ENCODE measurements at regions not wholly inside any gene's neighbourhood (a gene's known extent, or its start where the extent isn't known, plus 50 kb on each side); places are given as distances from the start of the nearest gene placed in this dataset.

DNA sequence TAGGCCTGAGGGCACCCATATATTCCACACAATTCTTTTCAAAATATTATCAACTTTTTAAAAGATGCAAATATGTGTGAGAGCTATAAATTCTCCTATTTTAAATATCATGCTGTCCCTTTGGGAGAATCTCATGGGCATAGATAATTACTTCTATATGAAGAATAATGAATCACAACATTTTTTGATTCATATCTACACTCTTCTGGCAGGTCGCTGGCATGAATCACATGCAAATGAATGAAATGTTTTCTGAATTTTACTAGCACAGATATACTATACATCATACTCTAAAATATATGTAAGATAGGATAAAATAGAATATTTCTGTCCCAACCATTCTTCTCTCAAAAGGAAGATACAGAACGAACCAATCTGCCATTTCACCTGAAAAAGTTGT is 277.7 kb upstream of the KCNH8 start:
- Histone ChIP-seq H3K9me3 (ENCODE audit: control insufficient read depth, insufficient read depth, low read length) (no peaks in the 10 kb centered on the region), H3K4me1 (ENCODE audit: control insufficient read depth, insufficient read depth, low read length) (no peaks in the 10 kb centered on the region), H3K27me3 (ENCODE audit: control insufficient read depth, insufficient read depth, low read length) (no peaks in the 10 kb centered on the region), H3K4me3 (ENCODE audit: low read depth, low read length) (no peak overlapping the region), H3K36me3 (ENCODE audit: control insufficient read depth, insufficient read depth, low read length) (no peaks in the 10 kb centered on the region), H3K27ac (ENCODE audit: low read depth, low read length) (no peak overlapping the region)
- no CpG with 5 or more reads among the region's 2 CpGs for WGBS (ENCODE audit: insufficient coverage)
- DNase-seq (ENCODE audit: low read depth in 4 of 6, low spot score in 6 of 6) = no peak

DNA sequence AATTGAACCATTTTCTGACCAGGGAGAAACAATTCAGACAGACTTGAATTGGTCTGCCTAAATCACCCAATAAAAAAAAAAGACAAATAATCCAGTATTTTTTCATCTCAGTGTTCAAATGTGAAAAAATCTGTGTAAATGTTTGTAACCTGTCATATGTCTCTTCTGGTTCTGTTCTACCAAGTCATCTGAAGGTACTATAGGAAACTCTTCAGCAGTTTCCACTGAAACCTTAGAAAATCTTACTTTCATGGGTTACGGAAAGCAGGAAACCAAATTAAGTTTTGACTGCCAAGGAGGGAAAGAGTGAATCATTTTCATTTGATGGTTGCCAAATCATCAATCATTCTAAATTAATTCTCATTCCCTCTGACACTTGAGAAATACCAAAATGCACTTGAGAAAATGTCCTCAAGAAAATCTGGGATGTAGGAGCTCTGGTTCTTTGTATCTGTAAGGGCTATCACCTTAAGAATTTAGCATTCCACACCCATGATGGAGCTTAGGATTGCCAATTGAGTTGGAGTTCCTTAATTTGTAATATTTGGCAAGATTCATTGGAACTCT is 278.2 kb upstream of the KCNH8 start:
- no peak for DNase-seq (ENCODE audit: low read depth in 4 of 6, low spot score in 6 of 6)
- Histone ChIP-seq H3K4me3 (ENCODE audit: low read depth, low read length) (no peak overlapping the region), H3K9me3 (ENCODE audit: control insufficient read depth, insufficient read depth, low read length) (no peaks in the 10 kb centered on the region), H3K27me3 (ENCODE audit: control insufficient read depth, insufficient read depth, low read length) (no peaks in the 10 kb centered on the region), H3K36me3 (ENCODE audit: control insufficient read depth, insufficient read depth, low read length) (no peaks in the 10 kb centered on the region), H3K27ac (ENCODE audit: low read depth, low read length) (no peak overlapping the region), H3K4me1 (ENCODE audit: control insufficient read depth, insufficient read depth, low read length) (no peaks in the 10 kb centered on the region)
- no CpG with 5 or more reads among the region's 1 CpG for WGBS (ENCODE audit: insufficient coverage)

DNA sequence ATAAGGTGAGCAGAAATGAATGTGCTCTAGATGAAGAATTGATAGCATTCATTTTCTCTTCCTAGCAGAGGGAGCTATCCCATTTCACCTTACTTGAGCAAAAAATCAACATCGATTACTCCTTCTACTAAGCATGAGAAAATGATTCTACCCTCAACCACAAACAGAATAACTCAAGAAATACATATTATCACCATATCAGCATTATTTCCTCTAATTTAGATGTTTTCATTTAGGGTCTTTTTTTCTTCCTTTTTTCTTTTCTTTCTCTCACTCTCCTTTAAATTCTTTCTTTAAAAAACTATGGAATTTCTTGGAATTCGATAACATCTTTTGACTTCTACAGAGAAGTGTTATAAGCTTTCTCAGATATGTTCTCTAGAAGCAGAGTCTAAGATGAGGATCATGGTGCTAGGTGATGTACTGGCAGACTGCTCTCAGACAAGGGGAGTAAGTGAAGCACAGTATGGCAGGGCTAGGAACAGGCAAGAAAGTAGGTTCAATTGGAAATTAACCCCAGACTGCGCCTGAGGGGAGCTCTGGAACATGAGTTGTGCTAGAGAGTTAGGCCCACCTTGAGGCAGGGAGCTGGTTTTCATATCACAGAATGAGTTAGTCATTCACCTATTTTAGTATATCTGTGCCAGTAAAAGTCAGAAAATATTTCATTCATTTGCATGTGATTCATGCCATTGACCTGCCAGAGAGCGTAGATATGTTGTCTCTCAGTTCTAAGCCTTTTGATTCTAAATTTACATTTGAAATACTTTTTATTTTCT is 279.2 kb upstream of the KCNH8 start:
- Histone ChIP-seq H3K27me3 (ENCODE audit: control insufficient read depth, insufficient read depth, low read length) (no peaks in the 10 kb centered on the region), H3K4me3 (ENCODE audit: low read depth, low read length) (no peak overlapping the region), H3K4me1 (ENCODE audit: control insufficient read depth, insufficient read depth, low read length) (no peaks in the 10 kb centered on the region), H3K36me3 (ENCODE audit: control insufficient read depth, insufficient read depth, low read length) (no peaks in the 10 kb centered on the region), H3K9me3 (ENCODE audit: control insufficient read depth, insufficient read depth, low read length) (no peaks in the 10 kb centered on the region), H3K27ac (ENCODE audit: low read depth, low read length) (no peak overlapping the region)
- DNase-seq (ENCODE audit: low read depth in 4 of 6, low spot score in 6 of 6) = no peak
- WGBS (ENCODE audit: insufficient coverage) = no CpG with 5 or more reads among the region's 4 CpGs

- no CpG with 5 or more reads among the region's 1 CpG for WGBS (ENCODE audit: insufficient coverage)
Measured at GRCh38 chr3:18866899-18867298, 281.4 kb upstream of the KCNH8 start.

DNA sequence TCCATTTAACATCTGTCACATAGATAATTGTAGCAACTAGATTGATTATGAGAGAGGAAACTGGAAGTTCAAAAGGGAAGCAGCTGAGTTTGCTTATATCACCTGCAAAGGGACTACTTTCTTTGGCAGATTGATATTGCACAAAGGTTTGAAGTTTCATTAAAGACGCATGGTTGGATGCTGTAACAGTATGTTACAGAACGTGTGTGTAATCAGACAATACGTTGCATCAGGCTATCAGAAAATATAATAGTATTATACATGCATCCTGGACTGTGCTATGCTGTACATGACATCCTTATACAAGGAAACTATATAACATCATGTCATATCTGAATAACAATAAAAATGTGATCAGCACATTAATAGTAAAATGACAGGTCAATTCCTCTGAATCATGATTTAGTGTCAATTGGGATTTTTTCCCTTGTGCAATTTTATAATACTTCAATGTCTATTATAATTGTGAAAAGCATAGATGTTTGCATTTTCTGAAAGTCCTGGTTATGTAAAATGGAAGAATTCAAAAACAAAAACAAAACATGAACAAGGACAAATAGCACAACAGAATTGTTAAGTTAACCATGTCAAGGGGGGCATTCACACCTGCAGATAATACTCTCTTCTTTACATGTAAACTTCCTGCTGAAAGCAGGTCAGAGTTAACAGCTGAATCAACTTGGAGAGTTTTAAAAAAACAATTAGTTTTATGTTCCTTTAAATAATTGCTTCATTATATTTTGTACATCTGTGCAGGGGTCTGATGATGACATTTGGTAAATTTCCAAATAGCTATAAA is 283.2 kb upstream of the KCNH8 start:
- DNase-seq (ENCODE audit: low read depth in 4 of 6, low spot score in 6 of 6) = no peak
- H3K27ac ChIP-seq (ENCODE audit: low read depth, low read length) = no peak overlapping the region
- no peaks in the 10 kb centered on the region for H3K9me3 ChIP-seq (ENCODE audit: control insufficient read depth, insufficient read depth, low read length)
- H3K27me3 ChIP-seq (ENCODE audit: control insufficient read depth, insufficient read depth, low read length) = no peaks in the 10 kb centered on the region
- no peaks in the 10 kb centered on the region for H3K36me3 ChIP-seq (ENCODE audit: control insufficient read depth, insufficient read depth, low read length)
- no peak overlapping the region for H3K4me3 ChIP-seq (ENCODE audit: low read depth, low read length)
- no peaks in the 10 kb centered on the region for H3K4me1 ChIP-seq (ENCODE audit: control insufficient read depth, insufficient read depth, low read length)
- 100% methylated on average over 1 of the region's 3 CpGs for WGBS (ENCODE audit: insufficient coverage)

More at GRCh38 chr3:18866899-18867298, 281.4 kb upstream of the KCNH8 start:
- Histone ChIP-seq H3K27ac (ENCODE audit: low read depth, low read length) (no peak overlapping the region), H3K36me3 (ENCODE audit: control insufficient read depth, insufficient read depth, low read length) (no peaks in the 10 kb centered on the region), H3K4me1 (ENCODE audit: control insufficient read depth, insufficient read depth, low read length) (no peaks in the 10 kb centered on the region), H3K27me3 (ENCODE audit: control insufficient read depth, insufficient read depth, low read length) (no peaks in the 10 kb centered on the region), H3K4me3 (ENCODE audit: low read depth, low read length) (no peak overlapping the region), H3K9me3 (ENCODE audit: control insufficient read depth, insufficient read depth, low read length) (no peaks in the 10 kb centered on the region)
- no peak for DNase-seq (ENCODE audit: low read depth in 4 of 6, low spot score in 6 of 6)

GRCh38 chr3:18862077-18862476 is 286.2 kb upstream of the KCNH8 start:
- no peaks in the 10 kb centered on the region for H3K36me3 ChIP-seq (ENCODE audit: control insufficient read depth, insufficient read depth, low read length)
- no peak overlapping the region for H3K4me3 ChIP-seq (ENCODE audit: low read depth, low read length)
- no peaks in the 10 kb centered on the region for H3K27me3 ChIP-seq (ENCODE audit: control insufficient read depth, insufficient read depth, low read length)
- H3K27ac ChIP-seq (ENCODE audit: low read depth, low read length) = no peak overlapping the region
- H3K4me1 ChIP-seq (ENCODE audit: control insufficient read depth, insufficient read depth, low read length) = no peaks in the 10 kb centered on the region
- no peaks in the 10 kb centered on the region for H3K9me3 ChIP-seq (ENCODE audit: control insufficient read depth, insufficient read depth, low read length)
- WGBS (ENCODE audit: insufficient coverage) = no CpG with 5 or more reads among the region's 2 CpGs
- DNase-seq (ENCODE audit: low read depth in 4 of 6, low spot score in 6 of 6) = no peak

DNA sequence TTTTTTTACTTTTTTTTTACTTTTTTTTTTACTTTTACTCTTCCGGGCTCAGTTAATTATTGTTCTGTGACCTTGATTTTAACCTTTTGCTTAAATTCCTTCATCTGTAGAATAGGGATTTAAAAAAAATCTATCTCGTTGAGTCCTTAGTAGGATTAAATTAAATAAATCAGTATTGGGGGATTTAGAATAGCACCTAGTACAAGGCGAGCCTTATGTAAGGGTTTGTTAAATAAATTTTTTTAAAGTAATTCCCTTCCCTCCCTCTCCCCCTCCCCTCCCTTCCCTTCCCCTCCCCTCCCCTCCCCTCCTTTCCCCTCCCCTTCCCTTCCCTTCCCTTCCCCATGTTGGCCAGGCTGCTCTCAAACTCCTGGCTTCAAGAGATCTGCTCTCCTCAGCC is 287.2 kb upstream of the KCNH8 start:
- H3K36me3 ChIP-seq (ENCODE audit: control insufficient read depth, insufficient read depth, low read length) = no peaks in the 10 kb centered on the region
- no peak overlapping the region for H3K27ac ChIP-seq (ENCODE audit: low read depth, low read length)
- DNase-seq (ENCODE audit: low read depth in 4 of 6, low spot score in 6 of 6) = no peak
- H3K9me3 ChIP-seq (ENCODE audit: control insufficient read depth, insufficient read depth, low read length) = no peaks in the 10 kb centered on the region
- WGBS (ENCODE audit: insufficient coverage) = no CpG with 5 or more reads among the region's 3 CpGs
- no peaks in the 10 kb centered on the region for H3K27me3 ChIP-seq (ENCODE audit: control insufficient read depth, insufficient read depth, low read length)
- H3K4me3 ChIP-seq (ENCODE audit: low read depth, low read length) = no peak overlapping the region
- H3K4me1 ChIP-seq (ENCODE audit: control insufficient read depth, insufficient read depth, low read length) = no peaks in the 10 kb centered on the region

GRCh38 chr3:18853269-18853668 is 295.0 kb upstream of the KCNH8 start:
- no peaks in the 10 kb centered on the region for H3K4me1 ChIP-seq (ENCODE audit: control insufficient read depth, insufficient read depth, low read length)
- WGBS (ENCODE audit: insufficient coverage) = 88% methylated on average over 1 of the region's 1 CpG
- no peaks in the 10 kb centered on the region for H3K9me3 ChIP-seq (ENCODE audit: control insufficient read depth, insufficient read depth, low read length)
- no peak overlapping the region for H3K27ac ChIP-seq (ENCODE audit: low read depth, low read length)
- DNase-seq (ENCODE audit: low read depth in 4 of 6, low spot score in 6 of 6) = no peak
- no peaks in the 10 kb centered on the region for H3K36me3 ChIP-seq (ENCODE audit: control insufficient read depth, insufficient read depth, low read length)
- no peaks in the 10 kb centered on the region for H3K27me3 ChIP-seq (ENCODE audit: control insufficient read depth, insufficient read depth, low read length)
- H3K4me3 ChIP-seq (ENCODE audit: low read depth, low read length) = no peak overlapping the region

- DNase-seq (ENCODE audit: low read depth in 4 of 6, low spot score in 6 of 6) = no peak
- H3K4me1 ChIP-seq (ENCODE audit: control insufficient read depth, insufficient read depth, low read length) = no peaks in the 10 kb centered on the region
- no peaks in the 10 kb centered on the region for H3K9me3 ChIP-seq (ENCODE audit: control insufficient read depth, insufficient read depth, low read length)
- H3K4me3 ChIP-seq (ENCODE audit: low read depth, low read length) = no peak overlapping the region
- no peaks in the 10 kb centered on the region for H3K36me3 ChIP-seq (ENCODE audit: control insufficient read depth, insufficient read depth, low read length)
- no peaks in the 10 kb centered on the region for H3K27me3 ChIP-seq (ENCODE audit: control insufficient read depth, insufficient read depth, low read length)
- H3K27ac ChIP-seq (ENCODE audit: low read depth, low read length) = no peak overlapping the region
- WGBS (ENCODE audit: insufficient coverage) = no CpG with 5 or more reads among the region's 5 CpGs
Measured at GRCh38 chr3:18847583-18848197, 300.6 kb upstream of the KCNH8 start.
